GM12892 (cell line): ENCODE measurements at regions not wholly inside any gene's neighbourhood (a gene's known extent, or its start where the extent isn't known, plus 50 kb on each side); places are given as distances from the start of the nearest gene placed in this dataset.

ENCODE experiments used
- POLR2AphosphoS5 ChIP-seq: IDR thresholded peaks from 2 replicates; pipeline ENCODE4 v1.6.1; 2011; ENCODE audit warnings: low read depth, low read length, control low read depth
- TAF1 ChIP-seq: IDR thresholded peaks from 2 replicates; pipeline ENCODE4 v1.6.1; 2011; ENCODE audit warnings: low read depth, mild to moderate bottlenecking, control low read depth, low read length, borderline replicate concordance

DNA sequence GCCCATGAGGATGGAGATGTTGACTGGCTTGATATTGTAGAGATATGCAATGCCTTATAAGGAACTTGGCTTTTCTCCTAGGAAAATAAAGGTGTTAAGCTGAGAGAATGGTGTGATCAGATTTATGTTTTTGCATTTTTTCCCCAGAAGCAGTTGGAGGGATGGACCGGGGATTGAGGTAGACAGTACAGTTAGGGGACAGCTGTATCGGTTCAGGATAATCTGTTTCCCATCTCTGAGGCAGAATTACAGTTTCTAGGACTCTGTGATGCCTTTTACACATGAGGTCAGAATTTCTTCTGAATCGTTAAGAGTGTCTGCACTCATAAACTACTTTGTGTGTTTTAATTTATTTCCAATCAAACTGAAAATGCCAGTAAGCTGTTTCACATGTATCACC lies 261.5 kb downstream of the CYRIA start:
- no peak for TF ChIP-seq POLR2AphosphoS5
- TF ChIP-seq TAF1 = no peak
